ENCODE measurements at regions not wholly inside any gene's neighbourhood (a gene's known extent, or its start where the extent isn't known, plus 50 kb on each side); places are given as distances from the start of the nearest gene placed in this dataset.

- no peak for DNase-seq
Observed at GRCh38 chr5:96088706-96089498, 127.3 kb upstream of the ELL2 start.

GRCh38 chr5:96087939-96088338 lies 126.3 kb upstream of the ELL2 start:
- DNase-seq: no peak

GRCh38 chr5:96084874-96085506 lies 123.3 kb upstream of the ELL2 start:
- no peak for DNase-seq

GRCh38 chr5:96083361-96083881 lies 121.8 kb upstream of the ELL2 start:
- DNase-seq: no peak

GRCh38 chr5:96081276-96081858 lies 119.7 kb upstream of the ELL2 start:
- DNase-seq: no peak

- no peak for DNase-seq
Observed at GRCh38 chr5:96080557-96080956, 118.9 kb upstream of the ELL2 start.

GRCh38 chr5:96079962-96080361 lies 118.3 kb upstream of the ELL2 start:
- no peak for DNase-seq

- DNase-seq: no peak
Observed at GRCh38 chr5:96079075-96079474, 117.4 kb upstream of the ELL2 start.

GRCh38 chr5:96076451-96076850 lies 114.8 kb upstream of the ELL2 start:
- no peak for DNase-seq

GRCh38 chr5:96075579-96076289 lies 114.1 kb upstream of the ELL2 start:
- no peak for DNase-seq

GRCh38 chr5:96074870-96075269 lies 113.2 kb upstream of the ELL2 start:
- DNase-seq: no peak

- no peak for DNase-seq
Observed at GRCh38 chr5:96074460-96074859, 112.8 kb upstream of the ELL2 start.

- no peak for DNase-seq
Observed at GRCh38 chr5:96072791-96073165, 111.1 kb upstream of the ELL2 start.

- no peak for DNase-seq
Observed at GRCh38 chr5:96072138-96072790, 110.6 kb upstream of the ELL2 start.

- DNase-seq: no peak
Observed at GRCh38 chr5:96070622-96071225, 109.1 kb upstream of the ELL2 start.

GRCh38 chr5:96067894-96068614 lies 106.4 kb upstream of the ELL2 start:
- DNase-seq: no peak

GRCh38 chr5:96067251-96067650 lies 105.6 kb upstream of the ELL2 start:
- no peak for DNase-seq

- no peak for DNase-seq
Observed at GRCh38 chr5:96066386-96066719, 104.7 kb upstream of the ELL2 start.

GRCh38 chr5:96065685-96066385 lies 104.2 kb upstream of the ELL2 start:
- no peak for DNase-seq

- no peak for DNase-seq
Observed at GRCh38 chr5:96064877-96065276, 103.2 kb upstream of the ELL2 start.

GRCh38 chr5:96062836-96063235 lies 101.2 kb upstream of the ELL2 start:
- no peak for DNase-seq
